Activated B cell treated with CpG ODN at 0.5 μM for 24 hours (primary cell): ENCODE measurements at regions not wholly inside any gene's neighbourhood (a gene's known extent, or its start where the extent isn't known, plus 50 kb on each side); places are given as distances from the start of the nearest gene placed in this dataset.

ENCODE experiments used
- ATAC-seq: fragments of 200-7000 bp; cut with Tn5 transposase; one replicate; pipeline ENCODE4 v1.10.0; 2021; ENCODE audit warnings: low read depth, mild to moderate bottlenecking, moderate library complexity
- CTCF ChIA-PET: fragments of 350-600 bp; sonication (Branson Sonifier 250); formaldehyde crosslinking; loops from one replicate; lab custom pipeline; 2021; ENCODE audit warnings: antibody characterized with exemption; lab: Charles Lee
- POLR2A ChIA-PET: fragments of 350-600 bp; sonication (Branson Sonifier 250); formaldehyde crosslinking; loops from one replicate; lab custom pipeline; 2021; ENCODE audit warnings: antibody characterized with exemption; lab: Charles Lee
- DNase-seq: peaks from one replicate; pipeline ENCODE4 v3.0.0; 2022
- H3K27ac Mint-ChIP-seq: one replicate; pipeline ENCODE4 v1.8.0; 2020; ENCODE audit warnings: mixed read lengths
- H3K27me3 Mint-ChIP-seq: one replicate; pipeline ENCODE4 v1.8.0; 2021; ENCODE audit warnings: mixed read lengths
- H3K36me3 Mint-ChIP-seq: one replicate; pipeline ENCODE4 v1.8.0; 2021; ENCODE audit warnings: low read depth, mixed read lengths
- H3K4me1 Mint-ChIP-seq: one replicate; pipeline ENCODE4 v1.8.0; 2021; ENCODE audit warnings: mixed read lengths
- H3K4me3 Mint-ChIP-seq: one replicate; pipeline ENCODE4 v1.8.0; 2020; ENCODE audit warnings: mild to moderate bottlenecking, mixed read lengths
- H3K9me3 Mint-ChIP-seq: one replicate; pipeline ENCODE4 v1.8.0; 2020; ENCODE audit warnings: mixed read lengths
- intact Hi-C: fragments of 100-400 bp; cut with micrococcal nuclease; formaldehyde crosslinking; loops from one replicate; pipeline ENCODE4 v1.15.1; 2024
- TF ChIP-seq, protein P1 (sequence below): fragments of 200-600 bp; IDR thresholded peaks from one replicate; pipeline ENCODE4 v1.8.0; 2022; ENCODE audit warnings: antibody characterized with exemption, mild to moderate bottlenecking

DNA sequence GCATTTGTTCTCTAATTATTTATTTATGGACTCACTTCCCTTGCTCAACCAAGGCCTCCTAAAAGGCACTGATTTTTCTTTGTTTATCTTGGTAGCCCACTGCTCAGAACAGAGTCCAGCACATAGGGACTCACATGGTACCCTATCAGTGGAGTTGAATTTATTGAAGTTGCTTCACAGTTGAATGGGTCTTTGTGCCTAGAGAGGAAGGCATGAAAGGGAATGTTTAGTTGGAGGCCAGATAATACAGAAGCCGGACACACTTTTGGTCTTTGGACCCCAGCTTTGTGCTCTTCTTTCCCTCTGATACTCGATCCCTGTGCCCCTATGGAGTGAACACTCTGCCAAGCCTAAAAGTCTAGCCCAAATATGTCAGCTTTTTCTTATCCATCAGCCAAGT lies 429.0 kb downstream of the PRDM2 start:
- no peaks in the 10 kb centered on the region for H3K36me3 Mint-ChIP-seq

DNA sequence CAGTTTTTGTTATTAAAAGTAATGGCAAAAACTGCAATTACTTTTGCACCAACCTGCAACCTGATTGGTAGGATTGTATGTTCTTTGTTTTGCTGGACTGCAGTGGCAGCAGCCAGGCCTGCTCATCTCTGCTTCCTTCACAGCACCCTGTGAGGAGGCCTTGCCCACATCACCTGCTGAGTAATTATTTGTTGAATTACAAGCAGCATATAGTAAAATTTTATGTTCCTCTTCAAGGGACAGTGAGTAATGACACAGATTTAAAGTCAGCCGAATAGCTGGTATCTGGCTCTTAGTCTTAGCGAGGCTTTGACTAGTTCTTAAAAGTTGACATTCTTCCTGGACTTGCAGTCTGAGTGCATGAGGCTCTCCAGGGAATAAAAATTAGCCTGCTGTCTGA lies 435.1 kb downstream of the PRDM2 start:
- DNase-seq, result no peak
- H3K9me3 Mint-ChIP-seq, result no peaks in the 10 kb centered on the region
- intact Hi-C loops, result no loop called here
- H3K4me3 Mint-ChIP-seq, result no peak overlapping the region
- ChIA-PET POLR2A (no interaction called here), CTCF (interaction anchor here (0.5 kb wide), 1 partner anchor 912 kb away, joined by 3 read pairs; no protein-coding TSS in a partner anchor)
- peaks cover 7% of the 10 kb centered on the region for H3K27me3 Mint-ChIP-seq
- no peak overlapping the region for H3K27ac Mint-ChIP-seq
- H3K4me1 Mint-ChIP-seq, result no peaks in the 10 kb centered on the region
- no peak for ATAC-seq
- TF ChIP-seq, protein P1, sequence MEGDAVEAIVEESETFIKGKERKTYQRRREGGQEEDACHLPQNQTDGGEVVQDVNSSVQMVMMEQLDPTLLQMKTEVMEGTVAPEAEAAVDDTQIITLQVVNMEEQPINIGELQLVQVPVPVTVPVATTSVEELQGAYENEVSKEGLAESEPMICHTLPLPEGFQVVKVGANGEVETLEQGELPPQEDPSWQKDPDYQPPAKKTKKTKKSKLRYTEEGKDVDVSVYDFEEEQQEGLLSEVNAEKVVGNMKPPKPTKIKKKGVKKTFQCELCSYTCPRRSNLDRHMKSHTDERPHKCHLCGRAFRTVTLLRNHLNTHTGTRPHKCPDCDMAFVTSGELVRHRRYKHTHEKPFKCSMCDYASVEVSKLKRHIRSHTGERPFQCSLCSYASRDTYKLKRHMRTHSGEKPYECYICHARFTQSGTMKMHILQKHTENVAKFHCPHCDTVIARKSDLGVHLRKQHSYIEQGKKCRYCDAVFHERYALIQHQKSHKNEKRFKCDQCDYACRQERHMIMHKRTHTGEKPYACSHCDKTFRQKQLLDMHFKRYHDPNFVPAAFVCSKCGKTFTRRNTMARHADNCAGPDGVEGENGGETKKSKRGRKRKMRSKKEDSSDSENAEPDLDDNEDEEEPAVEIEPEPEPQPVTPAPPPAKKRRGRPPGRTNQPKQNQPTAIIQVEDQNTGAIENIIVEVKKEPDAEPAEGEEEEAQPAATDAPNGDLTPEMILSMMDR, result no peak
- no peaks in the 10 kb centered on the region for H3K36me3 Mint-ChIP-seq

More for the DNA sequence above, 429.0 kb downstream of the PRDM2 start:
- ATAC-seq (no peak), DNase-seq (no peak)
- intact Hi-C loops, result no loop called here
- no peak overlapping the region for H3K4me3 Mint-ChIP-seq
- peaks cover 7% of the 10 kb centered on the region for H3K27me3 Mint-ChIP-seq
- H3K27ac Mint-ChIP-seq, result no peak overlapping the region
- ChIA-PET CTCF (no interaction called here), POLR2A (no interaction called here)
- TF ChIP-seq, protein P1, result no peak
- no peaks in the 10 kb centered on the region for H3K9me3 Mint-ChIP-seq
- no peaks in the 10 kb centered on the region for H3K4me1 Mint-ChIP-seq

DNA sequence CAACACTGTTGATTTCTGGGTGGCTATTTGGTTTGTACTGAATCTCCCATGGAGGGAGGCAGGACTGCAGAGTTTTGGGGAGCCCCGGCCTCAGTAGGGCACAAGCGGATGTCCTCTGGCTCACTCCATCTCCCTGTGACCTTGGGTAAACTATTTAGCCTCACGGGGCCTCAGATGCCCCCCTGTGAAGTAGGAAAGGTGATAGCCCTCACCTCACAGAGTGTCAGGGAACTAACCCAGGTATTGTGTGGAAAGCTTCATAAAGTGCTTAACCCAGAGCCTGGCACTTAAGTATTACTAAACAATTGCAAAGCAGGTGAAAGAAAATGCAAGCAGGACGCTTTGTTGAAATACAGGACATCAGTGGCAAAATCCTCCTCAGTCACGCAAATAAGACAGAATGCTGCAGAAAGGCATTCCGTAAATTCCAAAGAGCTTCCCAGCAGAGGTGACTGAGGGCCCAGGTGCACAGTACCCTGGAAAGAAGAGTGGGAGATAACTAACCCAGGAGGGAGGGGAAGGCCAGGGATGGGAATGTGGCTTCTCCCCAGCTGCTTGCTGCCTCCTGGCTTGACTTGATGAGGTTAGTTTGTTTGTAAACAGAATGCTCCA lies 436.3 kb downstream of the PRDM2 start:
- no peaks in the 10 kb centered on the region for H3K4me1 Mint-ChIP-seq
- no peak for DNase-seq
- H3K27ac Mint-ChIP-seq, result no peak overlapping the region
- H3K4me3 Mint-ChIP-seq, result no peak overlapping the region
- no peaks in the 10 kb centered on the region for H3K36me3 Mint-ChIP-seq
- ChIA-PET POLR2A (no interaction called here), CTCF (no interaction called here)
- intact Hi-C loops, result no loop called here
- ATAC-seq, result no peak
- no peaks in the 10 kb centered on the region for H3K9me3 Mint-ChIP-seq
- TF ChIP-seq, protein P1, result no peak
- H3K27me3 Mint-ChIP-seq, result peaks cover 6% of the 10 kb centered on the region

DNA sequence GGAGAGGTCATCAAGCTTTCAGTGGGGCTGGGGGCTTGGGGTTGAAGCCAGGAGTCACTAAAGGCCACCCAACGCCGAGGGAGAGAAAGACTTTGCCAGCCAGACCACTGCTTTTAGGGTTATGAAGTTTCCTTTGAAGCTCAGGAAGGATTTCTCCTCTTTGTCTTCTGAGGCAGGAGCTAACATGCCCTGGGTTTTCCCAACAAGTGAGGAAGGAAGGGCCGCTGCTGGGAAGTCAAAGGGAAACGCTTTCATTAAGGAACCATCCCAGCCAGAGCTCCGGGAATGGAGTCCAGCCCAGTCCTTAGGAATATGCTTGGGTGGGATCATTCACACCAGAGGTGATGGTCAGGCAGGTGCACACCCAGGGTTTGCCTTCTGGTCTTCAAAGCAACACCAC lies 436.9 kb downstream of the PRDM2 start:
- TF ChIP-seq, protein P1, result no peak
- intact Hi-C loops, result no loop called here

DNA sequence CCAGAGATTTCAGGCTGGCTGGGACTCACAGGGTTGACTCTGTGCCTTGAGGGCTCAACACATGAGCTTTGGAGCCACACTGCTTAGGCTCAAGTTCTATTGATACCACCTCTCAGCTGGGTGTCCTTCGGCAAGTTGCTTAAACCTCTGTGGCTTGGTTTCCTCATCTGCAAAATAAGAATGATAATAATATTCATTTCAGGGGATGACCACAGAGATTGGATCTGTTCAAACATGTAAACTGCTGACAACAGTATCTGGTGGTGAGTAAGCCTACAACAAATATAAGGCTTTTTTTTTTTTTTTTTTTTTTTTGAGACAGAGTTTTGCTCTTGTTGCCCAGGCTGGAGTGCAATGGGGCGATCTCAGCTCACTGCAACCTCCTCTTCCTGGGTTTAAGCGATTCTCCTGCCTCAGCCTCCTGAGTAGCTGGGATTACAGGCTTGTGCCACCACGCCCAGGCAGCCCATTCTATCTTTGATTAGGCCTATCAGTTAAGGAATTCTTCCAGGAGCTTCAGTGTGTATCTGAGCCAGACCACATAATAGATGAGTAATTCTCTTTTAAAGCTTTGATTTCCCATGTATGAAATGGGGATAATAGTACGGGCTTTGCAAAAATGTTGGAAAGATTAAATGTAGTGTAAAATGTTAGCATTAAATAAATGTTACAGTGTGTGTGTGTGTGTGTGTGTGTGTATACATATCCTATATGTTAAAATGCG lies 437.6 kb downstream of the PRDM2 start:
- ChIA-PET CTCF (no interaction called here), POLR2A (no interaction called here)
- DNase-seq (no peak), ATAC-seq (no peak)
- Mint-ChIP-seq H3K27me3 (no peaks in the 10 kb centered on the region), H3K27ac (no peak overlapping the region), H3K9me3 (no peaks in the 10 kb centered on the region), H3K4me3 (no peak overlapping the region), H3K4me1 (no peaks in the 10 kb centered on the region), H3K36me3 (no peaks in the 10 kb centered on the region)
- intact Hi-C loops, result no loop called here
- TF ChIP-seq, protein P1, result no peak

More for the DNA sequence above, 436.9 kb downstream of the PRDM2 start:
- CTCF ChIA-PET, result no interaction called here
- Mint-ChIP-seq H3K9me3 (no peaks in the 10 kb centered on the region), H3K36me3 (no peaks in the 10 kb centered on the region), H3K27ac (no peak overlapping the region), H3K4me1 (no peaks in the 10 kb centered on the region), H3K27me3 (no peaks in the 10 kb centered on the region), H3K4me3 (no peak overlapping the region)
- DNase-seq, result no peak
- no peak for ATAC-seq
- POLR2A ChIA-PET, result no interaction called here
